ENCODE measurements at regions not wholly inside any gene's neighbourhood (a gene's known extent, or its start where the extent isn't known, plus 50 kb on each side); places are given as distances from the start of the nearest gene placed in this dataset.

DNA sequence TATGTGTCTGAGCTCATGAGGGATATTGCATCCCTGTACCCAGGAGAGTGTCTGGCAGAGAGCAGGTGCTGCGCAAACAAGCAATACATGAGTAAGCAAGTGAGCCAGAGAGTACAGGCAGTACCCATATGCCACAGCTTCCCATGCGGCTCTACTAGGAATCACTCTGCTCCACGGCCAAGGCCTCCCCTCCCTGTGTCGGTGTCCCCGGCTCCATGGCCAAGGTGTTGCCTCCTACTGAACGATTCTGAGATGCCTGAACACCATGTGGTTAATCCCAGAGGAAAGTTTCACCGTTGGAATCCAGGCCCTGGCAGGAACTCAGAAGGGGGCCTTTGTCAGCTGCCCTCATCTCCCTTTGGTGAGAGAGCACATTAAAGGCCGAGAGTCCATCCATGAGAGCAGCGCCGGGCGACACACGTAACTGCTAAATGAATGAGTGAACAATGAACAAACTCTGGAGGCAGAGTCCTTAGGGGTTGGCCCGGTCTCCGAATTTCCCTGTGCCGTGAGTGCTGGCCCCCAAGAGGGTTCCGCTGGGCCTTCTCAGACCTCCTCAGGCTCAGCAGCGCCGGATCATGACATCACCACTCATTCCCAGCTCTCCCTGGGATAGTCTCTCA, 136.0 kb upstream of the FAM20C start:
- no peak for TF ChIP-seq EZH2 (IDR thresholded peaks at IDR 0.05; ENCODE audit: insufficient read depth, low read length)
- TF ChIP-seq, protein P1, sequence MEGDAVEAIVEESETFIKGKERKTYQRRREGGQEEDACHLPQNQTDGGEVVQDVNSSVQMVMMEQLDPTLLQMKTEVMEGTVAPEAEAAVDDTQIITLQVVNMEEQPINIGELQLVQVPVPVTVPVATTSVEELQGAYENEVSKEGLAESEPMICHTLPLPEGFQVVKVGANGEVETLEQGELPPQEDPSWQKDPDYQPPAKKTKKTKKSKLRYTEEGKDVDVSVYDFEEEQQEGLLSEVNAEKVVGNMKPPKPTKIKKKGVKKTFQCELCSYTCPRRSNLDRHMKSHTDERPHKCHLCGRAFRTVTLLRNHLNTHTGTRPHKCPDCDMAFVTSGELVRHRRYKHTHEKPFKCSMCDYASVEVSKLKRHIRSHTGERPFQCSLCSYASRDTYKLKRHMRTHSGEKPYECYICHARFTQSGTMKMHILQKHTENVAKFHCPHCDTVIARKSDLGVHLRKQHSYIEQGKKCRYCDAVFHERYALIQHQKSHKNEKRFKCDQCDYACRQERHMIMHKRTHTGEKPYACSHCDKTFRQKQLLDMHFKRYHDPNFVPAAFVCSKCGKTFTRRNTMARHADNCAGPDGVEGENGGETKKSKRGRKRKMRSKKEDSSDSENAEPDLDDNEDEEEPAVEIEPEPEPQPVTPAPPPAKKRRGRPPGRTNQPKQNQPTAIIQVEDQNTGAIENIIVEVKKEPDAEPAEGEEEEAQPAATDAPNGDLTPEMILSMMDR (IDR thresholded peaks at IDR 0.05; ENCODE audit: insufficient read depth, low read depth, low read length): no peak
- DNase-seq (ENCODE audit: low read depth): no peak
- H2AFZ ChIP-seq (ENCODE audit: low read depth, low read length): no peak overlapping the region
- peaks cover under 1% of the 10 kb centered on the region for H3K9me3 Mint-ChIP-seq (ENCODE audit: unreplicated experiment)
- no peaks in the 10 kb centered on the region for H3K36me3 Mint-ChIP-seq (ENCODE audit: low read depth, unreplicated experiment)
- FAIRE-seq: no peak
- no peak overlapping the region for H3K4me3 ChIP-seq (ENCODE audit: insufficient read depth, low read depth, low read length)
- H3K9ac ChIP-seq (ENCODE audit: low read length): no peak overlapping the region
- no peaks in the 10 kb centered on the region for H3K4me1 ChIP-seq (ENCODE audit: insufficient read depth, low read length)
- no peaks in the 10 kb centered on the region for H3K36me3 ChIP-seq (ENCODE audit: insufficient read depth, low read length)
- no peaks in the 10 kb centered on the region for H3K79me2 ChIP-seq (ENCODE audit: insufficient read depth, low read length)
- no peak overlapping the region for H3K27ac ChIP-seq (ENCODE audit: low read depth, low read length)
- no peaks in the 10 kb centered on the region for H3K9me3 ChIP-seq (ENCODE audit: insufficient read depth, low read depth, low read length)
- H3K4me3 Mint-ChIP-seq (ENCODE audit: unreplicated experiment): no peak overlapping the region
- no peak overlapping the region for H3K4me2 ChIP-seq (ENCODE audit: low read length)
- no peaks in the 10 kb centered on the region for H3K4me1 Mint-ChIP-seq (ENCODE audit: low read depth, unreplicated experiment)
- H4K20me1 ChIP-seq (ENCODE audit: insufficient read depth, low read length): no peaks in the 10 kb centered on the region
- H3K27ac Mint-ChIP-seq (ENCODE audit: unreplicated experiment): no peak overlapping the region
- H3K27me3 Mint-ChIP-seq (ENCODE audit: low read depth, unreplicated experiment): peaks cover 63% of the 10 kb centered on the region
- H3K27me3 ChIP-seq (ENCODE audit: insufficient read depth, low read length): peaks cover 16% of the 10 kb centered on the region

DNA sequence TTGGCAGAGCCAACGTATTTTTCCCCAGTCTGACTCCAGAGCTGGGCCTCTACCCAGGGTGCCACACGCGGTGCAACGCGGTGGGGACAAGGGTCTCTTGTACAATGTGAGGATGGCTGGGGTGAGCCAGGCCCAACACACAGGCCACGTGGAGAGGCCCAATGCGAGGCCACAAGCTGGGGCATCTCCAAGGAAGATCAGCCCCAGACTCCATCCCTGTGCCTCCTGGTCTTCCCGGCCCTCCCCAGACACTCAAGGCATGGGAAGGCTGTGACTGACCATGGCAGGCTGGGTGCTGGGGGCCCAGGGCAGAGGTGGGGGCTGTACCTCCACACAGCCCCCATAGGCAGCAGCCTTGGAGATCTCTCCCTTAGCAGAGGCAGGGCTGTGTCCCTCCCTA, 135.3 kb upstream of the FAM20C start:
- no peaks in the 10 kb centered on the region for H3K9me3 ChIP-seq (ENCODE audit: insufficient read depth, low read depth, low read length)
- Mint-ChIP-seq H3K27me3 (ENCODE audit: low read depth, unreplicated experiment) (peaks cover 62% of the 10 kb centered on the region), H3K4me1 (ENCODE audit: low read depth, unreplicated experiment) (no peaks in the 10 kb centered on the region), H3K4me3 (ENCODE audit: unreplicated experiment) (no peak overlapping the region), H3K36me3 (ENCODE audit: low read depth, unreplicated experiment) (no peaks in the 10 kb centered on the region), H3K27ac (ENCODE audit: unreplicated experiment) (no peak overlapping the region), H3K9me3 (ENCODE audit: unreplicated experiment) (peaks cover 2% of the 10 kb centered on the region)
- H3K4me1 ChIP-seq (ENCODE audit: insufficient read depth, low read length): no peaks in the 10 kb centered on the region
- no peak overlapping the region for H3K4me3 ChIP-seq (ENCODE audit: insufficient read depth, low read depth, low read length)
- no peak overlapping the region for H3K9ac ChIP-seq (ENCODE audit: low read length)
- H3K79me2 ChIP-seq (ENCODE audit: insufficient read depth, low read length): no peaks in the 10 kb centered on the region
- H2AFZ ChIP-seq (ENCODE audit: low read depth, low read length): no peak overlapping the region
- peaks cover 12% of the 10 kb centered on the region for H3K27me3 ChIP-seq (ENCODE audit: insufficient read depth, low read length)
- FAIRE-seq: no peak
- H4K20me1 ChIP-seq (ENCODE audit: insufficient read depth, low read length): no peaks in the 10 kb centered on the region
- TF ChIP-seq, protein P1 (IDR thresholded peaks at IDR 0.05; ENCODE audit: insufficient read depth, low read depth, low read length): no peak
- no peak for TF ChIP-seq EZH2 (IDR thresholded peaks at IDR 0.05; ENCODE audit: insufficient read depth, low read length)
- H3K27ac ChIP-seq (ENCODE audit: low read depth, low read length): no peak overlapping the region
- H3K36me3 ChIP-seq (ENCODE audit: insufficient read depth, low read length): no peaks in the 10 kb centered on the region
- H3K4me2 ChIP-seq (ENCODE audit: low read length): no peak overlapping the region
- no peak for DNase-seq (ENCODE audit: low read depth)

DNA sequence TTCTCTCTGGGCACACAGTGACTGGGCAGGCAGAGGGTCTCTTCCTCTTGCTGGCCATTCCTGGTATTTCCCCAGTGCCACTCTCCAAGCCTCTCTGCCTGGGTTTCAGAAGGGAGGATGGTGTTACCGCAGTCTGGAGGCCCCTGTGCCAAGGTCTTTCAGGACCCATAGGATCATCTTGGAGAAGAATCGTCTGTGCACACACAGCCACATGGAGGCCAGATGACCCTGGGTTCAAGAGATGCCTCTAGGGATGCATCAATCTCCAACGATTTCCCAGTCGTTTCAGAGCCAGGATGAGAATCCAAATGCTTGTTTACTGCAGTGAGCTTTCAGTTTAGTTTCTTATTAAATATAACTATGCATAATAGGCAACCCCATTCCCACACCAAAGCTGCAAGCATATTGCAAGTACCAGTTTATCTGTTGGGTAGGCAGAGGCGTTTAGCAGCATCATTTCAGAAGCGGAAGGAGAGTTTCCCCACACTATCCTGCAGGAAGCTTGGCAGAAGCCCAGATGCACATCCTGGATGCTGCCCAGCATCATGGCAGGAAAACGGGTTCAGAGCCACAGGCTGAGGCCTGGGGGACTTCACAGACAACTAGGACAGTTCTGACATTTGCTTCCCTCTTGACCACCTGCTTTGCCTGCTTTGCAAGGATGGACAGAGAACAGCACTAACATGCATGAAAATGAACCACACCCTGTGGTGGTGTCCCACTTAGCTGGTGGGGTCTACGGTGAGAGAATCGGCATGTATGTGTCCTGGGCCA, 134.7 kb upstream of the FAM20C start:
- Mint-ChIP-seq H3K36me3 (ENCODE audit: low read depth, unreplicated experiment) (no peaks in the 10 kb centered on the region), H3K9me3 (ENCODE audit: unreplicated experiment) (peaks cover 2% of the 10 kb centered on the region), H3K4me1 (ENCODE audit: low read depth, unreplicated experiment) (no peaks in the 10 kb centered on the region), H3K27me3 (ENCODE audit: low read depth, unreplicated experiment) (peaks cover 66% of the 10 kb centered on the region), H3K27ac (ENCODE audit: unreplicated experiment) (no peak overlapping the region), H3K4me3 (ENCODE audit: unreplicated experiment) (no peak overlapping the region)
- Histone ChIP-seq H3K9me3 (ENCODE audit: insufficient read depth, low read depth, low read length) (no peaks in the 10 kb centered on the region), H3K27me3 (ENCODE audit: insufficient read depth, low read length) (peaks cover 10% of the 10 kb centered on the region), H3K36me3 (ENCODE audit: insufficient read depth, low read length) (no peaks in the 10 kb centered on the region), H3K9ac (ENCODE audit: low read length) (no peak overlapping the region), H3K27ac (ENCODE audit: low read depth, low read length) (no peak overlapping the region), H3K4me3 (ENCODE audit: insufficient read depth, low read depth, low read length) (no peak overlapping the region), H3K79me2 (ENCODE audit: insufficient read depth, low read length) (no peaks in the 10 kb centered on the region), H2AFZ (ENCODE audit: low read depth, low read length) (no peak overlapping the region), H3K4me2 (ENCODE audit: low read length) (no peak overlapping the region), H4K20me1 (ENCODE audit: insufficient read depth, low read length) (no peaks in the 10 kb centered on the region), H3K4me1 (ENCODE audit: insufficient read depth, low read length) (no peaks in the 10 kb centered on the region)
- TF ChIP-seq EZH2 (IDR thresholded peaks at IDR 0.05; ENCODE audit: insufficient read depth, low read length): no peak
- TF ChIP-seq, protein P1 (IDR thresholded peaks at IDR 0.05; ENCODE audit: insufficient read depth, low read depth, low read length): no peak
- FAIRE-seq (no peak), DNase-seq (ENCODE audit: low read depth) (no peak)
